ENCODE measurements at regions not wholly inside any gene's neighbourhood (a gene's known extent, or its start where the extent isn't known, plus 50 kb on each side); places are given as distances from the start of the nearest gene placed in this dataset.

DNA sequence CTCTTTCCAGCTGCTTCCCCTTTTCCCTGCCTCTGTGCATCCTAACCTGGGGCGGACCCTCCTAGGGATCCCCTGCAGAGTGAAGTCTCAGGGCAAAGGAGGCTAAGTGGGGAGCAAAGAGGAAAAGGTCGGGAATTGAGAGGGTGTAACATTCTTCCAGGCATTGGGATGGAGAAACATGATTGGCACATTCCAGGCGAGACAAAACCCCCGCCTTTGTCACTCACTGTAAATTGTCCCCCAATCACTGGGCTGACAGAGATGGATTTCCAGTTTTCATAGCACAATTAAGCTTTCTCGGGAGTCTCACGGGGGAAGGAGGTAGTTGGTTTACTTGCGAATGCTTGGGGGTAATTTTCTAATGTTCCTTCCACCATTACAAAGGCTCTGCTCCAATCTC is 74.9 kb downstream of the MIAT start:
- intact Hi-C loops (cut with micrococcal nuclease) = no loop called here
- H3K4me1 Mint-ChIP-seq (ENCODE audit: low read depth) = no peaks in the 10 kb centered on the region
- no peaks in the 10 kb centered on the region for H3K27me3 Mint-ChIP-seq (ENCODE audit: low read depth)
- H3K9me3 Mint-ChIP-seq = no peaks in the 10 kb centered on the region
- H3K4me3 Mint-ChIP-seq = no peak overlapping the region
- CTCF ChIA-PET = no interaction called here
- DNase-seq = no peak
- H3K27ac Mint-ChIP-seq = no peak overlapping the region
- H3K36me3 Mint-ChIP-seq (ENCODE audit: low read depth) = peaks cover 18% of the 10 kb centered on the region

DNA sequence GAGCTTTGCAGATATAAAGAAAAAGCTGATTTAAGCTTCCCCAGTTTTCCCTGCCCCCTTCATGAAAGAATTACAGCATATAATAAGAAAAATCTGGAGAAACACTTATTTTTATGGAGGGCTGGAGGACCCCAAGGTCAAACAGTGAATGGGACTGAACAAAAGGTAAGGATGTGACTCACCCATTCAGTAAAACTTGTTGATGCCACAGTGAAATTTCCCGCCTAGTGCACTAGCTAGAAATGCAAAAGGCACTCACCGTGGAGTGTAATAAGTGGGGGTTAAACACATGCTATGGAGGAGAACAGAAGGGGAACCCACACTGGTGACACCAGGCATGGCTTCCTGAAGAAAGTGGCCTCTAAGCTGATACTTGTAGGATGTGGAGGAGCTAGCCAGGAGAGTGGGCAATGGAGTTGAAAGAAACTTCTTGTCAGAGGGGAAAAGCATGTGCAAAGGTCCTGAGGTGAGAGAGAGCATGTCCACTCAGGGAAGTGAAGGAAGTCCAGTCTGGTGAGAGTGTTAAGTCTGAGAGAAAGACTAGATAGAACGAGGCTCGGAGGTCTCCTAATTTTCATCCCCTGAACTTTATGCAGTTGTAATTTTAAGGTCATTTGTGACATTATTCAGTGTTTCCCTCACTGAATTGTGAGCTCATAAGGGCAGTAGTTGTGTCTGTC is 77.1 kb downstream of the MIAT start:
- Mint-ChIP-seq H3K4me3 (no peak overlapping the region), H3K36me3 (ENCODE audit: low read depth) (peaks cover 16% of the 10 kb centered on the region), H3K27me3 (ENCODE audit: low read depth) (no peaks in the 10 kb centered on the region), H3K4me1 (ENCODE audit: low read depth) (no peaks in the 10 kb centered on the region), H3K27ac (no peak overlapping the region), H3K9me3 (no peaks in the 10 kb centered on the region)
- no peak for DNase-seq
- CTCF ChIA-PET = no interaction called here
- intact Hi-C loops (cut with micrococcal nuclease) = no loop called here

DNA sequence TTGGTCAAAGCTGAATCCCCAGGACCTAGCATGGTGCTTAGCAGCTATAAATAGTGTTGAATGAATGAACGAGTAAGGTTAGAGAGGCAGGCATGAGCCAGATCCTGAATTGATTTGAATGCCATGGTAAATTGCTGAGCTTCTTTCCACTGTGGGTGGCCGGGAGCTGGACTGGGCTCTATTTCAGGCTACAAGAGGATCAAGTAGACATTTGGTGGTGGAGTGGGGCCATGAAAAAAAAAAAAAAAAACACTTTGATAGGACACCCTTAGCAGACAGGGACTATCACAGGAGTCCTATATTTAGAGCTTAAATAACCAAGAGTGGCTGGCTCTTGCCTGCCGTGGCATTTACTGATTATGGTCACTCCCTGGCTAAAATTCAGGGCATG is 77.6 kb downstream of the MIAT start:
- intact Hi-C loops (cut with micrococcal nuclease) = no loop called here
- Mint-ChIP-seq H3K27ac (no peak overlapping the region), H3K36me3 (ENCODE audit: low read depth) (peaks cover 16% of the 10 kb centered on the region), H3K4me1 (ENCODE audit: low read depth) (no peaks in the 10 kb centered on the region), H3K4me3 (no peak overlapping the region), H3K27me3 (ENCODE audit: low read depth) (no peaks in the 10 kb centered on the region), H3K9me3 (no peaks in the 10 kb centered on the region)
- CTCF ChIA-PET = no interaction called here
- no peak for DNase-seq

DNA sequence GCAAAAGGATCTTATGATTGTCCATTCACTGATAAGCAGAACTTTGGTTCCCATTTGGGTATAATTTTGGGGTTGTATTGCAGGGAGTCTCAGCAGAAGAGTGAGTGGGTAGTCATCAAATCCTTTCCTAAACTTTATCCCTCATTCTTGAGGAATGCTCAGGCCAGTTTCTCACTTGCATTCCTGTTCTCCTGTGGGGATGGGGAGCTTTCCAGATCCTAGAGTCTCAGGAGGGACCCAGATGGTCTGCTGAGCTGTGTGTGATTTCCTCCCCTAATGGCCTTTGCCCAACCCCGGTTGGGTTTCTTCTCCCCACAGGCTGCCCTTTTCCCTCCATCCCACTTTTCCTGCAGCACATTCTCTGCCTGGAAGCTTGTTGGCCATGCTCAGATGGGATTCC is 79.9 kb downstream of the MIAT start:
- CTCF ChIA-PET = no interaction called here
- Mint-ChIP-seq H3K4me3 (no peak overlapping the region), H3K9me3 (no peaks in the 10 kb centered on the region), H3K4me1 (ENCODE audit: low read depth) (no peaks in the 10 kb centered on the region), H3K27ac (no peak overlapping the region), H3K36me3 (ENCODE audit: low read depth) (peaks cover 26% of the 10 kb centered on the region), H3K27me3 (ENCODE audit: low read depth) (no peaks in the 10 kb centered on the region)
- intact Hi-C loops (cut with micrococcal nuclease) = no loop called here
- no peak for DNase-seq

DNA sequence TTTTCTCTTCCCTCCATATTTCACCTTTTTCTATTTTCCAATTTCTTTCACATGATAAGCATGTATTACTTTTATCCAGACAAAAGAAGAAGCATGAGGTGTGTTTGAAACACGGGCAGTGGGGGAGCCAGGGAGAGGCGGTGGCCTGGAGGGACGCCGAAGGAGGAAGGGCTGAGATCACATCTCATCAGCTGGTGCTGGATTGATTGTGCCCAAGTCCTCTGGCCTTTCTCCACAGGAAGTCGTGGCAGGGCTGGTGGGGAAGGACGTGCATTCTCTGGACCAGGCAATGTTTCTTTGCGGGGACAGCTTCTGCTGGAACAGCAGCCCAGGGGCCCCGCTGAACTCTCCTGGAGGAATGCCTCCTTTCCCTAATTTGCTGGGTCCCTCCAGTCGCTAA is 82.9 kb downstream of the MIAT start:
- no peaks in the 10 kb centered on the region for H3K27me3 Mint-ChIP-seq (ENCODE audit: low read depth)
- CTCF ChIA-PET = no interaction called here
- H3K9me3 Mint-ChIP-seq = no peaks in the 10 kb centered on the region
- no peak for DNase-seq
- intact Hi-C loops (cut with micrococcal nuclease) = no loop called here
- no peak overlapping the region for H3K27ac Mint-ChIP-seq
- H3K4me3 Mint-ChIP-seq = no peak overlapping the region
- no peaks in the 10 kb centered on the region for H3K4me1 Mint-ChIP-seq (ENCODE audit: low read depth)
- peaks cover 16% of the 10 kb centered on the region for H3K36me3 Mint-ChIP-seq (ENCODE audit: low read depth)

DNA sequence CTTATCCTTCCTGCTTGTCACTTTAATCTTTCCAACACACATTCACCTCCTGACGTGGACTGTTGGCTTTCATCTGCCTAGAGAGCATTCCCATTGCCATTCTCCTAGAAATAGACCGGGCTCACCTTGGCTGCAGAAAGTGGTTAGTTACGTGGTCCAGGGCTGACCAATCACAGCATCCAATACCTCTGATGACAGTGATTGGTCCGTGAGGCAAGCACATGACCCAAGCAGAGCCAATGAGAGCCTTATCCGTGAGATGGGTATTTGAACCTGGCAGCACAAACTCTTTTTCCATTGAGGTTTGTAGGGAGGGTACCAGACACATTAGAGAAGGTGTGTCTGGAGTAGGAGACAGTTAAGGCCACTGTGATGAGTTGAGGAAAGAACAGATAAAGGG is 85.8 kb downstream of the MIAT start:
- H3K27me3 Mint-ChIP-seq (ENCODE audit: low read depth) = no peaks in the 10 kb centered on the region
- intact Hi-C loops (cut with micrococcal nuclease) = no loop called here
- H3K36me3 Mint-ChIP-seq (ENCODE audit: low read depth) = peaks cover 13% of the 10 kb centered on the region
- no peak overlapping the region for H3K27ac Mint-ChIP-seq
- no peaks in the 10 kb centered on the region for H3K9me3 Mint-ChIP-seq
- CTCF ChIA-PET = no interaction called here
- H3K4me1 Mint-ChIP-seq (ENCODE audit: low read depth) = no peaks in the 10 kb centered on the region
- DNase-seq = no peak
- no peak overlapping the region for H3K4me3 Mint-ChIP-seq

DNA sequence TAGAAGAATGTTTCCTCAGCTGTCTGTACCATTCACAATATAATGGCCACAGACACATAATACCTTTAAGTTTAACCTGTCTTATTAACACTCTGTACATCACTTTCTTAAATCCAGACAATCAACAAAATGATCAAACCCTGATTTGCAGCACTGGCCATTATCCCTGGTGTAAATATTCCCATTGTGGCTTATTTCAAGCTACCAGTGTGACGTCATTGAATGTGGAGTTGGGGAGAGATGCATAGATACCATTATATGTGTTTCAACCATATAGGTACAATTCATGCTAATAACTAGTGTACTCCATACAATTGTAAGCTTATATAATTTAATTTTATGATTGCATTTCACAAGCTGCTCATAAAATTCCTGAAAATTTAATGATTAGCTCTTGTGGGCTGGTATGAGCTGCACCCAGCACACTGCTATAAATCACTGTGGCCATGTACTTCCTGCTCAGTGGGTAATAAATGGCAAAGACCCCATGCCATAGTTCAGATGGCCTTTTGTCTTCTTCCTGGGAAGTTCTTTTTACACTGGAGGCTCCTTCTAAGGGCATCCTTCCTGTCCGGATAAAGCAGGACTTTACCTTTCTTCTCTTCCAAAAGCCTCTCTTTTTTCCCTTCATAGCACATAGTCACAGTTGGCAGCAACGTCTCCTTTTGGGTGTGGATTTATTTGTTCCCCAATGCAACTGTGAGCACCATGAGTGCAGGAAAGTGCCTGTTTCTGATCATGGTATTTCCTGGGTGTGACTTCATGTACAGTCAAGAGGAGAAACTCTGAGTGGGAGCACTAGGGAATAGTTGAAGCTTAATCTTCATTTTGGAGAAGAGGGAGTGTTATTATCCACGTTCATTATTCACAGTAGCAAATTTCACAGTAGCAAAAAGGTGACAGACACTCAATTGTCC is 87.8 kb downstream of the MIAT start:
- Mint-ChIP-seq H3K27ac (no peak overlapping the region), H3K4me3 (no peak overlapping the region), H3K9me3 (no peaks in the 10 kb centered on the region), H3K36me3 (ENCODE audit: low read depth) (peaks cover 11% of the 10 kb centered on the region), H3K4me1 (ENCODE audit: low read depth) (no peaks in the 10 kb centered on the region), H3K27me3 (ENCODE audit: low read depth) (no peaks in the 10 kb centered on the region)
- no peak for DNase-seq
- intact Hi-C loops (cut with micrococcal nuclease) = no loop called here
- CTCF ChIA-PET = no interaction called here

DNA sequence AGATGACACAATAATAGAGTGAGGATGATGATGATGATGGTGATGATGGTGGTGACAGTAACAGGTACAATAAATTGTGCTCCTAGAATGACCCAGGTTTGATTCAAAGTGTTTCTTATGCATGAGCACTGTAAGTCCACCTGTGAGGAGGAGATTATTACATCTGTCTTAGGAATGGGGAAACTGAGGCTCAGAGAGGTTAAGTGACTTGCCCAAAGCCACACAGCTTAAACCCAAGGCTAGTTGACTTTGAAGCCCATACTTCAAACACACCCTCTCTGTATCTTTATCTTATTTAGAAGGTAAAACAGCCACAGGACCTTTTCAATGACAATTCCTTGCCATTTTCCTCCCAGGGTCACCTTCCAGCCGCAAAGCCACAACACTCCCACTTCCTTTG is 88.9 kb downstream of the MIAT start:
- Mint-ChIP-seq H3K4me3 (no peak overlapping the region), H3K9me3 (no peaks in the 10 kb centered on the region), H3K27ac (no peak overlapping the region), H3K4me1 (ENCODE audit: low read depth) (no peaks in the 10 kb centered on the region), H3K36me3 (ENCODE audit: low read depth) (peaks cover 9% of the 10 kb centered on the region), H3K27me3 (ENCODE audit: low read depth) (no peaks in the 10 kb centered on the region)
- intact Hi-C loops (cut with micrococcal nuclease) = no loop called here
- CTCF ChIA-PET = no interaction called here
- no peak for DNase-seq

DNA sequence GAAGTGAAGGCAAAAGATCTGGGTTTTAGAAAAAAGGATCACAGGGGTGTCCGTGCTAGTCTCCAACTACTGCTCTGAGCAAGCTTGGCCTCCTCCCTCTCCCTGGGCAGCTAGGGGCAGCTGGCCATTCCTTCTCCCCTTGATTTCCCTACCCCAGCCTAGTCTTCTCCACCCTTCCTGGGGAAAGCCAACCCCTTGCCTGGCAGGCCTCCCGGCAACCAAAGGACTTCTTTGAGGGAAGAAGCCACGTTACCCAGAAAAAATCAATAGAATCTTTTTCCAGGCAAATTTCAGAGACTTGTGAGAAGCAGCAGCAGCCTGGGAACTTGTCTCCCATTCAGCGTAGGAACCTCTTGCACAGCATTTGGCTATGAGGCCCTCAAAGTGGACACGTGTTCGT is 91.5 kb downstream of the MIAT start:
- H3K4me3 Mint-ChIP-seq = no peak overlapping the region
- CTCF ChIA-PET = no interaction called here
- H3K4me1 Mint-ChIP-seq (ENCODE audit: low read depth) = no peaks in the 10 kb centered on the region
- intact Hi-C loops (cut with micrococcal nuclease) = no loop called here
- H3K9me3 Mint-ChIP-seq = no peaks in the 10 kb centered on the region
- peaks cover 5% of the 10 kb centered on the region for H3K36me3 Mint-ChIP-seq (ENCODE audit: low read depth)
- H3K27me3 Mint-ChIP-seq (ENCODE audit: low read depth) = no peaks in the 10 kb centered on the region
- DNase-seq = no peak
- H3K27ac Mint-ChIP-seq = no peak overlapping the region

DNA sequence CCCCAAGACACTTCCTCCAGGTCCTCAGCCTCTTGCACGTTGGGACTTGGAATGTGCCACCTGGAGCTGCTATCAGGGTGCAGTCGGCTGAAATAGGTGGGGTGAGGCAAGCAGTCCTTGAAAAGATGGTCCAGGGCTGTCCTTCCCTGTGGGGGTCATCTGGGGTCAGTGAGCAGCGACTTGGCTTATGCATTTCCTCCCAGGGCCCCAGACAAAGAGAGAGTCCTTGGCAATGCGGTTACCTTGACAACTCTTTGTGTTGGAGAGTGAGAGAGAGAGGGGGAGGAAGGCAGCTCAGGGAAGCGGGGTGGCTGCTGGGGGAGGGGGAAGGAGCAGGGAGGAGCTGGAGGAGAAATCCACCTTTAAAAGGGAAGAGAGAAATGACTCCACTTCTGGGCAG is 93.8 kb downstream of the MIAT start:
- Mint-ChIP-seq H3K36me3 (ENCODE audit: low read depth) (peaks cover 5% of the 10 kb centered on the region), H3K4me3 (no peak overlapping the region), H3K27ac (no peak overlapping the region), H3K4me1 (ENCODE audit: low read depth) (no peaks in the 10 kb centered on the region), H3K27me3 (ENCODE audit: low read depth) (no peaks in the 10 kb centered on the region), H3K9me3 (no peaks in the 10 kb centered on the region)
- intact Hi-C loops (cut with micrococcal nuclease) = loop anchor here (10.0 kb wide), 1 partner anchor 1054 kb away; the partner anchor contains the start of gene MN1
- no peak for DNase-seq
- CTCF ChIA-PET = no interaction called here

DNA sequence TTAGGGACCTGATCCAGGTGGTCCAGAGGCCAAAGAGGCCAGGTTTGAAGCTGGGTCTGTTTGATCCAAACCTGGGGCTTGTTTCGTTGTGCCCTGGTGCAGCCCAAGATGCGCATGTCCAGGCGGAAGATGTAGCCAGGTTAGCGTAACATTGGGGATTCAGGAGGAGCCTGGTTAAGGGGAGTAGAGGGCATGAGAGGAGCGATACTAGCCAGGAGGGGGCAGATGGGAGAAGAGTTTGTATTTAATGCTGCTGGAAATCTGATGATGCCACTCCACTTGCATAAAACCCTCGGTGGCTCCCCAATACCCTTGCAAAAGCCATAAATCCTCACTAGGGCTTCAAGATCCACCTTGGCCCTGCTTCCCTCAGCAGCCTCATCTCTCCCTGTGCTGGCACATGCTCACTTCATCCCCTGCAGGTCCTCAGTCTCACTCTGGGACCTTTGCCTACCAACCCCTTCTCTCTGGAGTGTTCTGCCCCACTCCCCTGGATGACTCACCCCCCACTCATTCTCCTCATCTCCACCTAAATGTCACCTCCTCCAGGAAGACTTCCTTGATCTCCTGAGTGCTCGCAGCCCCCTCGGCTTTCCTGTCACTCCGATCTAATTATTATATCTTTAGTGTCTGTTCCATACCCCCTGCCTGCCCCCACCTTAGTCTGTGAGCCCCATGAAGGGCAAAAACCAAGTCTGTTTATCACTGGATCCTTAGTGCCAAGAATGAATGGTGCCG is 95.9 kb downstream of the MIAT start:
- Mint-ChIP-seq H3K9me3 (peaks cover 5% of the 10 kb centered on the region), H3K27ac (no peak overlapping the region), H3K4me3 (no peak overlapping the region), H3K27me3 (ENCODE audit: low read depth) (no peaks in the 10 kb centered on the region), H3K4me1 (ENCODE audit: low read depth) (no peaks in the 10 kb centered on the region), H3K36me3 (ENCODE audit: low read depth) (peaks cover 15% of the 10 kb centered on the region)
- DNase-seq = no peak
- intact Hi-C loops (cut with micrococcal nuclease) = loop anchor here (10.0 kb wide), 1 partner anchor 1052 kb away; the partner anchor contains the start of gene MN1
- CTCF ChIA-PET = no interaction called here

DNA sequence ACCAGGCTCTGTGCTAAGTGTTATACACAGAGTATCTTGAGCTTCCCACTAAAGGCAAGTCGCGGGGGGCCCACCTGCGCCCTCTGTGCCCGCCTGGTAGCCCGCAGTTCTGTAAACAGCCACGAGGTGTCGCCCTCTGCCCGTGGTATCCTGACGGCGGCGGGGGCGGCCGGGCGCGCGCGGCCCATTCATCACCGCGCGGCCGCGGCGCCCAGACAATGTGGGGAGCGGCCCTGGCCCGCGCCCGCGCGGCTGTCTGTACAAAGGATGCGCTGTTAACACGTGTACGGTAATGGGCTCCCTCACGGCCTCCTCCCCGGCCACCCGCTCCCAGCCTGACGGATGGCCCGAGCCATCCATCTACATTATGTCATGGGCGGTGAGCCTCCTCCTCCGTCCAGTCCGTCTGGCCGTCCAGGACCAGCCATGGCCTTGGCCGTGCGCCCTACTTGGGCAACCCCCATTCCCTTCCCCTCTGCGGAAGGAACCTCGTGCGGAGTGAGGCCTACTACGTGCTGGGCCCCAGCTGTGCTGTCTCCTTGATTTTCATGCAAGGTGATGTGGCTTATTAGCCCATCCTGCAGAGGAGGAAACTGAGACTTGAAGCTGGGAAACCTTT is 99.4 kb downstream of the MIAT start:
- H3K9me3 Mint-ChIP-seq = peaks cover 5% of the 10 kb centered on the region
- intact Hi-C loops (cut with micrococcal nuclease) = loop anchor here (10.0 kb wide), 1 partner anchor 1048 kb away; the partner anchor contains the start of gene MN1
- H3K27ac Mint-ChIP-seq = no peak overlapping the region
- H3K27me3 Mint-ChIP-seq (ENCODE audit: low read depth) = no peaks in the 10 kb centered on the region
- peaks cover 15% of the 10 kb centered on the region for H3K36me3 Mint-ChIP-seq (ENCODE audit: low read depth)
- CTCF ChIA-PET = interaction anchor here (0.9 to 1.6 kb wide), 4 partner anchors 10 to 135 kb away, joined by 3 to 5 read pairs (median 3); no protein-coding TSS in a partner anchor
- no peaks in the 10 kb centered on the region for H3K4me1 Mint-ChIP-seq (ENCODE audit: low read depth)
- H3K4me3 Mint-ChIP-seq = no peak overlapping the region
- peak; percentile 35 for DNase-seq
